ENCODE measurements at regions not wholly inside any gene's neighbourhood (a gene's known extent, or its start where the extent isn't known, plus 50 kb on each side); places are given as distances from the start of the nearest gene placed in this dataset.

DNA sequence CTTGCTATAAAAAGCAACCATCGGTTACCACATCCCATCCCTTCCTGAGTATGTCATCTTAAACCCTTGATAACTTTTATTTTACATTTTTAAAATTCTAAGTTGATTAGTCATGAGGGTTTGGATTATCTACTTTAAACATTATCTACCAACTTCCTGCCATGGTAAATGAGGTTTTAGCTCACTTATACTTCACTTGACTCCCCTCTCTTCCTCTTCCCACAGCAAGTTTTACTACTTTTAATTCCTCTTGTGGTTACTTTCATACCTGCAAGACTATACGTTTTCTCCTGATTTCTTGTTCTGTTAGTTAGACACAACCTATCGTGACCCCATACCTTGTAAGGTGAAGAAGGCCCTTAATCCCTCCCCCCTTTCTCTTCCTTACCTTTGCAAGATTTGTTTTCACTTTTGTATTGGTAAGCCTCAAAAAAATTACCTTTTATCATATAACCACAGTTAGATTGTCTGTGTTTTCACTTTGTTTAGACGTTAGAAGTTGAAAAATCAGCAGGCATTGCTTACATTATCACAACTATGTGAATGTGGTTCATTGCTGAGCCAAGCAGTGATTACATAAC is 60.1 kb upstream of the OGFRL1 start:
- no peak for TF ChIP-seq EZH2phosphoT487 (IDR thresholded peaks at IDR 0.05; ENCODE audit: low read depth, severe bottlenecking, unreplicated experiment)
- TF ChIP-seq, protein P1, sequence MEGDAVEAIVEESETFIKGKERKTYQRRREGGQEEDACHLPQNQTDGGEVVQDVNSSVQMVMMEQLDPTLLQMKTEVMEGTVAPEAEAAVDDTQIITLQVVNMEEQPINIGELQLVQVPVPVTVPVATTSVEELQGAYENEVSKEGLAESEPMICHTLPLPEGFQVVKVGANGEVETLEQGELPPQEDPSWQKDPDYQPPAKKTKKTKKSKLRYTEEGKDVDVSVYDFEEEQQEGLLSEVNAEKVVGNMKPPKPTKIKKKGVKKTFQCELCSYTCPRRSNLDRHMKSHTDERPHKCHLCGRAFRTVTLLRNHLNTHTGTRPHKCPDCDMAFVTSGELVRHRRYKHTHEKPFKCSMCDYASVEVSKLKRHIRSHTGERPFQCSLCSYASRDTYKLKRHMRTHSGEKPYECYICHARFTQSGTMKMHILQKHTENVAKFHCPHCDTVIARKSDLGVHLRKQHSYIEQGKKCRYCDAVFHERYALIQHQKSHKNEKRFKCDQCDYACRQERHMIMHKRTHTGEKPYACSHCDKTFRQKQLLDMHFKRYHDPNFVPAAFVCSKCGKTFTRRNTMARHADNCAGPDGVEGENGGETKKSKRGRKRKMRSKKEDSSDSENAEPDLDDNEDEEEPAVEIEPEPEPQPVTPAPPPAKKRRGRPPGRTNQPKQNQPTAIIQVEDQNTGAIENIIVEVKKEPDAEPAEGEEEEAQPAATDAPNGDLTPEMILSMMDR (IDR thresholded peaks at IDR 0.05; ENCODE audit: poor library complexity) = no peak

All from hepatocyte (in vitro differentiated cells).